Parathyroid adenoma (tissue), 2 donors: ENCODE measurements at regions not wholly inside any gene's neighbourhood (a gene's known extent, or its start where the extent isn't known, plus 50 kb on each side); places are given as distances from the start of the nearest gene placed in this dataset.

Experiments
- H2AFZ ChIP-seq: fragments of 300-600 bp; sonication (generic); one replicate; pipeline ENCODE4 v1.7.0; 2017; ENCODE audit warnings: antibody characterized with exemption, mild to moderate bottlenecking
- H3K27ac ChIP-seq: fragments of 300-600 bp; sonication (generic); one replicate; pipeline ENCODE4 v1.7.0; 2017
- H3K27me3 ChIP-seq: fragments of 300-600 bp; sonication (generic); one replicate; pipeline ENCODE4 v1.7.0; 2017; ENCODE audit warnings: low read length; ENCODE audit not compliant: control insufficient read depth, insufficient read depth
- H3K36me3 ChIP-seq: fragments of 300-600 bp; sonication (generic); one replicate; pipeline ENCODE4 v1.7.0; 2017; ENCODE audit warnings: low read length; ENCODE audit not compliant: control insufficient read depth, insufficient read depth
- H3K4me1 ChIP-seq: fragments of 300-600 bp; sonication (generic); one replicate; pipeline ENCODE4 v1.7.0; 2017; ENCODE audit warnings: control low read depth
- H3K4me2 ChIP-seq: fragments of 300-600 bp; sonication (generic); one replicate; pipeline ENCODE4 v1.7.0; 2017; ENCODE audit warnings: low read length
- H3K4me3 ChIP-seq: fragments of 300-600 bp; sonication (generic); one replicate; pipeline ENCODE4 v1.7.0; 2017; ENCODE audit warnings: low read depth, low read length
- H3K79me2 ChIP-seq: fragments of 300-600 bp; sonication (generic); one replicate; pipeline ENCODE4 v1.7.0; 2017; ENCODE audit warnings: control low read depth
- H3K9ac ChIP-seq: fragments of 300-600 bp; sonication (generic); one replicate; pipeline ENCODE4 v1.7.0; 2017; ENCODE audit warnings: mild to moderate bottlenecking
- H3K9me3 ChIP-seq: fragments of 300-600 bp; sonication (generic); one replicate; pipeline ENCODE4 v1.7.0; 2017; ENCODE audit warnings: low read length; ENCODE audit not compliant: control insufficient read depth
- CTCF ChIP-seq: fragments of 300-600 bp; sonication (generic); IDR thresholded peaks from one replicate; pipeline ENCODE4 v1.7.0; 2017; ENCODE audit warnings: antibody characterized with exemption, mild to moderate bottlenecking
- donor health status: primary hyperparathyroidism.

GRCh38 chr1:224492015-224492414, 57.4 kb upstream of the WDR26 start:
- H2AFZ ChIP-seq: no peak overlapping the region
- no peaks in the 10 kb centered on the region for H3K79me2 ChIP-seq
- no peak overlapping the region for H3K4me2 ChIP-seq
- no peak overlapping the region for H3K4me3 ChIP-seq
- TF ChIP-seq CTCF: no peak
- no peaks in the 10 kb centered on the region for H3K36me3 ChIP-seq
- H3K9ac ChIP-seq: no peak overlapping the region
- H3K4me1 ChIP-seq: no peaks in the 10 kb centered on the region
- H3K9me3 ChIP-seq: no peaks in the 10 kb centered on the region
- no peaks in the 10 kb centered on the region for H3K27me3 ChIP-seq
- no peak overlapping the region for H3K27ac ChIP-seq

- Histone ChIP-seq H3K9ac (no peak overlapping the region), H3K79me2 (no peaks in the 10 kb centered on the region), H3K4me2 (no peak overlapping the region), H3K4me1 (no peaks in the 10 kb centered on the region), H3K9me3 (no peaks in the 10 kb centered on the region), H3K36me3 (no peaks in the 10 kb centered on the region), H2AFZ (no peak overlapping the region), H3K27me3 (no peaks in the 10 kb centered on the region), H3K4me3 (no peak overlapping the region), H3K27ac (no peak overlapping the region)
- no peak for TF ChIP-seq CTCF
Measured at GRCh38 chr1:224492632-224493031, 58.0 kb upstream of the WDR26 start.

- no peak for TF ChIP-seq CTCF
- H3K9ac ChIP-seq: no peak overlapping the region
- no peaks in the 10 kb centered on the region for H3K27me3 ChIP-seq
- no peak overlapping the region for H3K4me3 ChIP-seq
- H3K27ac ChIP-seq: no peak overlapping the region
- H3K4me1 ChIP-seq: no peaks in the 10 kb centered on the region
- no peaks in the 10 kb centered on the region for H3K36me3 ChIP-seq
- no peak overlapping the region for H3K4me2 ChIP-seq
- H2AFZ ChIP-seq: no peak overlapping the region
- H3K79me2 ChIP-seq: no peaks in the 10 kb centered on the region
- H3K9me3 ChIP-seq: no peaks in the 10 kb centered on the region
Measured at GRCh38 chr1:224493269-224493668, 58.7 kb upstream of the WDR26 start.

- no peak overlapping the region for H3K9ac ChIP-seq
- H3K4me3 ChIP-seq: no peak overlapping the region
- no peaks in the 10 kb centered on the region for H3K79me2 ChIP-seq
- no peaks in the 10 kb centered on the region for H3K4me1 ChIP-seq
- H3K27me3 ChIP-seq: no peaks in the 10 kb centered on the region
- H3K27ac ChIP-seq: no peak overlapping the region
- no peak overlapping the region for H3K4me2 ChIP-seq
- no peak overlapping the region for H2AFZ ChIP-seq
- no peak for TF ChIP-seq CTCF
- no peaks in the 10 kb centered on the region for H3K9me3 ChIP-seq
- no peaks in the 10 kb centered on the region for H3K36me3 ChIP-seq
Measured at GRCh38 chr1:224494343-224494742, 59.7 kb upstream of the WDR26 start.

- Histone ChIP-seq H3K9ac (no peak overlapping the region), H3K27me3 (no peaks in the 10 kb centered on the region), H3K4me1 (no peaks in the 10 kb centered on the region), H3K4me3 (no peak overlapping the region), H3K27ac (no peak overlapping the region), H3K9me3 (no peaks in the 10 kb centered on the region), H3K4me2 (no peak overlapping the region), H3K79me2 (no peaks in the 10 kb centered on the region), H3K36me3 (no peaks in the 10 kb centered on the region), H2AFZ (no peak overlapping the region)
- no peak for TF ChIP-seq CTCF
Measured at GRCh38 chr1:224495866-224496265, 61.3 kb upstream of the WDR26 start.
